GM12875 (cell line): ENCODE measurements at regions not wholly inside any gene's neighbourhood (a gene's known extent, or its start where the extent isn't known, plus 50 kb on each side); places are given as distances from the start of the nearest gene placed in this dataset.

Experiments used
- H3K4me3 ChIP-seq: one replicate; pipeline ENCODE4 v1.5.1; 2011; ENCODE audit warnings: low read depth, low read length, control low read depth
- CTCF ChIP-seq: IDR thresholded peaks from 2 replicates; pipeline ENCODE4 v1.5.1; 2011; ENCODE audit warnings: low read depth, mild to moderate bottlenecking, control low read depth, inconsistent platforms, low read length, moderate library complexity, borderline replicate concordance; ENCODE audit not compliant: insufficient read depth

- no peak overlapping the region for H3K4me3 ChIP-seq
- no peak for TF ChIP-seq CTCF
Observed at GRCh38 chr7:156537006-156537405, 103.6 kb upstream of the RNF32 start.

GRCh38 chr7:156534925-156535324 lies 105.6 kb upstream of the RNF32 start:
- TF ChIP-seq CTCF: no peak
- H3K4me3 ChIP-seq: no peak overlapping the region

- no peak overlapping the region for H3K4me3 ChIP-seq
- TF ChIP-seq CTCF: no peak
Observed at GRCh38 chr7:156533964-156534363, 106.6 kb upstream of the RNF32 start.

GRCh38 chr7:156533420-156533819 lies 107.2 kb upstream of the RNF32 start:
- no peak for TF ChIP-seq CTCF
- H3K4me3 ChIP-seq: no peak overlapping the region

GRCh38 chr7:156532016-156532602 lies 108.5 kb upstream of the RNF32 start:
- TF ChIP-seq CTCF: no peak
- no peak overlapping the region for H3K4me3 ChIP-seq

- TF ChIP-seq CTCF: no peak
- no peak overlapping the region for H3K4me3 ChIP-seq
Observed at GRCh38 chr7:156529956-156530355, 110.6 kb upstream of the RNF32 start.

GRCh38 chr7:156527458-156527890 lies 113.1 kb upstream of the RNF32 start:
- H3K4me3 ChIP-seq: no peak overlapping the region
- TF ChIP-seq CTCF: no peak
